HepG2 (cell line): ENCODE measurements at regions not wholly inside any gene's neighbourhood (a gene's known extent, or its start where the extent isn't known, plus 50 kb on each side); places are given as distances from the start of the nearest gene placed in this dataset.

ENCODE experiments used
- ATF4 ChIP-seq, 2 experiments: fragments of 450-650 bp in 1 of 2; sonication (generic) in 1 of 2; formaldehyde crosslinking; IDR thresholded peaks; 2 replicates each; pipeline versions ENCODE4 v1.5.0 to v1.8.0; 2020 to 2022; ENCODE audit warnings: mild to moderate bottlenecking in 1 of 2, missing genetic modification reagents in 1 of 2
- BRF2 ChIP-seq: sonication (generic); formaldehyde crosslinking; IDR thresholded peaks from 2 replicates; pipeline ENCODE4 v1.8.1; 2022; ENCODE audit warnings: mild to moderate bottlenecking, missing genetic modification reagents
- CEBPZ ChIP-seq: IDR thresholded peaks from 2 replicates; pipeline ENCODE4 v1.6.1; 2012; ENCODE audit warnings: low read length, improper control_type of control experiment
- ELF3 ChIP-seq: IDR thresholded peaks from 2 replicates; pipeline ENCODE4 v1.6.1; 2016; ENCODE audit warnings: missing genetic modification reagents, missing compliant biosample characterization
- ELK4 ChIP-seq: sonication (generic); formaldehyde crosslinking; IDR thresholded peaks from 2 replicates; pipeline ENCODE4 v1.9.0; 2021; ENCODE audit warnings: missing genetic modification reagents, borderline replicate concordance
- EZH2 ChIP-seq: conservative IDR thresholded peaks from 2 replicates; pipeline ENCODE4 v1.6.1; 2012; ENCODE audit warnings: mild to moderate bottlenecking, low read depth, low read length, moderate library complexity
- HDAC1 ChIP-seq: sonication (generic); formaldehyde crosslinking; IDR thresholded peaks from 2 replicates; pipeline ENCODE4 v1.5.1; 2020; ENCODE audit warnings: mild to moderate bottlenecking, missing genetic modification reagents
- HOXA3 ChIP-seq: sonication (generic); formaldehyde crosslinking; IDR thresholded peaks from 2 replicates; pipeline ENCODE4 v1.5.0; 2020; ENCODE audit warnings: missing genetic modification reagents
- PAX8 ChIP-seq: sonication (generic); formaldehyde crosslinking; IDR thresholded peaks from 2 replicates; pipeline ENCODE4 v1.8.0; 2022; ENCODE audit warnings: mild to moderate bottlenecking, missing genetic modification reagents, borderline replicate concordance
- PRDM4 ChIP-seq: sonication (generic); formaldehyde crosslinking; IDR thresholded peaks from 2 replicates; pipeline ENCODE4 v1.9.0; 2021; ENCODE audit warnings: missing genetic modification reagents, borderline replicate concordance
- SMC3 ChIP-seq: IDR thresholded peaks from 2 replicates; pipeline ENCODE4 v1.6.1; 2011; ENCODE audit warnings: low read length, improper control_type of control experiment
- TRIM24 ChIP-seq: sonication (generic); formaldehyde crosslinking; IDR thresholded peaks from 2 replicates; pipeline ENCODE4 v1.8.0; 2022; ENCODE audit warnings: mild to moderate bottlenecking, missing genetic modification reagents
- ZNF18 ChIP-seq: sonication (generic); formaldehyde crosslinking; IDR thresholded peaks from 2 replicates; pipeline ENCODE4 v1.8.0; 2022; ENCODE audit warnings: mild to moderate bottlenecking, missing genetic modification reagents; ENCODE audit not compliant: insufficient replicate concordance
- ZNF556 ChIP-seq: sonication (generic); formaldehyde crosslinking; IDR thresholded peaks from 2 replicates; pipeline ENCODE4 v1.4.0; 2020; ENCODE audit warnings: mild to moderate bottlenecking, missing genetic modification reagents, borderline replicate concordance
- ZNF678 ChIP-seq: sonication (generic); formaldehyde crosslinking; IDR thresholded peaks from 2 replicates; pipeline ENCODE4 v1.4.0; 2020; ENCODE audit warnings: mild to moderate bottlenecking, missing genetic modification reagents
- ZNF713 ChIP-seq: sonication (generic); formaldehyde crosslinking; IDR thresholded peaks from 2 replicates; pipeline ENCODE4 v1.4.0; 2020; ENCODE audit warnings: mild to moderate bottlenecking, missing genetic modification reagents

- TF ChIP-seq TRIM24 (CRISPR knock-in tag) (peak; percentile 93), SMC3 (no peak; the same call in 1 of the 2 replicates), ELK4 (CRISPR knock-in tag) (no peak), ELF3 (CRISPR knock-in tag) (peak; percentile 88), HOXA3 (CRISPR knock-in tag) (peak; percentile 89), PRDM4 (0 out of 2 replicates have a peak, but pooled peaks have one; percentile 78), PAX8 (CRISPR knock-in tag) (no peak), ZNF18 (CRISPR knock-in tag) (peak; percentile 91), ZNF713 (CRISPR knock-in tag) (no peak), ATF4 (CRISPR knock-in tag; IDR thresholded peaks at IDR 0.05) (peak in 1 of 2 experiments; percentile 84; a peak in 2 of 4 replicates), BRF2 (CRISPR knock-in tag) (0 out of 2 replicates have a peak, but pooled peaks have one; percentile 44), ZNF556 (peak; percentile 85; the same call in 1 of the 2 replicates), CEBPZ (no peak), ZNF678 (CRISPR knock-in tag) (no peak; the same call in 1 of the 2 replicates), EZH2 (no peak), HDAC1 (CRISPR knock-in tag) (peak; percentile 96)
These were observed 50.9 kb upstream of the FAM169A start (continued) for GRCh38 chr5:74916831-74917710.
